Astrocyte (in vitro differentiated cells and primary cell): ENCODE measurements at regions not wholly inside any gene's neighbourhood (a gene's known extent, or its start where the extent isn't known, plus 50 kb on each side); places are given as distances from the start of the nearest gene placed in this dataset.

Experiments used
- EZH2 ChIP-seq: IDR thresholded peaks from 2 replicates; pipeline ENCODE4 v1.6.1; 2012; ENCODE audit warnings: mild to moderate bottlenecking, low read length, inconsistent platforms; ENCODE audit not compliant: insufficient read depth
- TF ChIP-seq, protein P1 (sequence below): IDR thresholded peaks from 2 replicates; pipeline ENCODE4 v1.5.1; 2011; ENCODE audit warnings: low read depth, mild to moderate bottlenecking, inconsistent platforms, low read length, moderate library complexity; ENCODE audit not compliant: insufficient read depth

DNA sequence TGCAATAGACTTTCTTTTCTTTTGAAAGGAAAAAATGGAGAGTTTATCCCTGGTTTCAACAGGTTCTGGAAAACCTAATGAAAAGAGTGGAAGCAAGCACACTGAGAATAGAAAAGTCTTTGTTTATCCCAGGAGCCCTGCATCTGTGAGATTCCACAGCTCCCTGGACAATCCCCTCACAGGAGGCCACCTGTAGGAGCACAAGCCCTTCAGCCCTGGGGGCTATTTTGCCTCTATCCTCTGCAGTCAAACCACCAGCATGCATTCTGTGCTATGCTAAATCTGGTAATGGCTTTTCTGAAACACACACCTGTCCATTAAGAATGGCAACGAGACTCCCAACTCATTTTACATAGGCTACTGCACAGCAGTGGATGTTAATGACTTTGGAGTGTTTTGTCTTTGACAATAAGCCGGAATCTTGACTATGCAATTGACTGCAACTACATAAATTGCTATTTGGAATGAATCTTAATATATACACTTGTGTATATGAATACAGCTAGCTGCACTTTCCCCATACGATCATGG lies 369.4 kb downstream of the NR2F2 start:
- TF ChIP-seq, protein P1, sequence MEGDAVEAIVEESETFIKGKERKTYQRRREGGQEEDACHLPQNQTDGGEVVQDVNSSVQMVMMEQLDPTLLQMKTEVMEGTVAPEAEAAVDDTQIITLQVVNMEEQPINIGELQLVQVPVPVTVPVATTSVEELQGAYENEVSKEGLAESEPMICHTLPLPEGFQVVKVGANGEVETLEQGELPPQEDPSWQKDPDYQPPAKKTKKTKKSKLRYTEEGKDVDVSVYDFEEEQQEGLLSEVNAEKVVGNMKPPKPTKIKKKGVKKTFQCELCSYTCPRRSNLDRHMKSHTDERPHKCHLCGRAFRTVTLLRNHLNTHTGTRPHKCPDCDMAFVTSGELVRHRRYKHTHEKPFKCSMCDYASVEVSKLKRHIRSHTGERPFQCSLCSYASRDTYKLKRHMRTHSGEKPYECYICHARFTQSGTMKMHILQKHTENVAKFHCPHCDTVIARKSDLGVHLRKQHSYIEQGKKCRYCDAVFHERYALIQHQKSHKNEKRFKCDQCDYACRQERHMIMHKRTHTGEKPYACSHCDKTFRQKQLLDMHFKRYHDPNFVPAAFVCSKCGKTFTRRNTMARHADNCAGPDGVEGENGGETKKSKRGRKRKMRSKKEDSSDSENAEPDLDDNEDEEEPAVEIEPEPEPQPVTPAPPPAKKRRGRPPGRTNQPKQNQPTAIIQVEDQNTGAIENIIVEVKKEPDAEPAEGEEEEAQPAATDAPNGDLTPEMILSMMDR: no peak
- TF ChIP-seq EZH2: no peak
